Upper lobe of left lung (tissue), 6 donors: ENCODE measurements at regions not wholly inside any gene's neighbourhood (a gene's known extent, or its start where the extent isn't known, plus 50 kb on each side); places are given as distances from the start of the nearest gene placed in this dataset.

ENCODE experiments used
- ATAC-seq, 2 donors: fragments of 200-7000 bp; cut with Tn5 transposase; one replicate each; pipeline ENCODE4 v1.9.1; 2022; ENCODE audit warnings: mild to moderate bottlenecking in 2 of 2, moderate library complexity in 2 of 2; ENCODE audit not compliant: low FRiP score in 2 of 2
- DNase-seq, 2 donors: peaks; one replicate each; pipeline ENCODE4 v3.0.0-alpha.2; 2019 to 2020
- H3K27ac ChIP-seq, 4 donors: fragments of 200-600 bp; sonication (generic); one replicate each; pipeline ENCODE4 v1.5.1; 2016 to 2019
- H3K27me3 ChIP-seq, 4 donors: fragments of 200-600 bp; sonication (generic); one replicate each; pipeline ENCODE4 v1.5.1; 2017 to 2019
- H3K36me3 ChIP-seq, 4 donors: fragments of 200-600 bp; sonication (generic); one replicate each; pipeline ENCODE4 v1.5.1; 2016 to 2019
- H3K4me1 ChIP-seq, 4 donors: fragments of 200-600 bp; sonication (generic); one replicate each; pipeline ENCODE4 v1.5.1; 2018 to 2019
- H3K4me3 ChIP-seq, 4 donors: fragments of 200-600 bp; sonication (generic); one replicate each; pipeline ENCODE4 v1.5.1; 2017 to 2019; ENCODE audit warnings: mild to moderate bottlenecking in 2 of 4, moderate library complexity in 1 of 4
- H3K9me3 ChIP-seq, 4 donors: fragments of 200-600 bp; sonication (generic); one replicate each; pipeline ENCODE4 v1.5.1; 2018 to 2019
- EP300 ChIP-seq, 4 donors: sonication (generic); formaldehyde crosslinking; IDR thresholded peaks; one replicate each; pipeline ENCODE4 v1.5.1; 2017; ENCODE audit warnings: antibody characterized with exemption in 4 of 4, control low read depth in 2 of 4
- POLR2A ChIP-seq, 4 donors: fragments of 450-650 bp; IDR thresholded peaks; one replicate each; pipeline ENCODE4 v1.5.1; 2016 to 2017; ENCODE audit warnings: antibody characterized with exemption in 4 of 4, mild to moderate bottlenecking in 2 of 4
- POLR2AphosphoS5 ChIP-seq, 2 donors: sonication (generic); formaldehyde crosslinking; IDR thresholded peaks; one replicate each; pipeline ENCODE4 v1.5.1; 2017; ENCODE audit warnings: antibody characterized with exemption in 2 of 2
- WGBS, 2 donors: methylation state at CpG; one replicate each; pipeline ENCODE4 v1.1.5; 2017 to 2018; 5-methylcytosine and 5-hydroxymethylcytosine counted together
- TF ChIP-seq, protein P1 (sequence below), 6 experiments: fragments of 450-650 bp in 4 of 6; fragments of 200-600 bp in 2 of 6; sonication (generic) in 2 of 6; IDR thresholded peaks; one replicate each; pipeline ENCODE4 v1.5.1; 2016 to 2019; ENCODE audit warnings: antibody characterized with exemption in 6 of 6
- donor health status: DM: no; HTN: no; CAD: no; lungs with moderate emphysema.
- donor health status: DM: no; HTN: yes; CAD: no; lungs with severe emphysema.

DNA sequence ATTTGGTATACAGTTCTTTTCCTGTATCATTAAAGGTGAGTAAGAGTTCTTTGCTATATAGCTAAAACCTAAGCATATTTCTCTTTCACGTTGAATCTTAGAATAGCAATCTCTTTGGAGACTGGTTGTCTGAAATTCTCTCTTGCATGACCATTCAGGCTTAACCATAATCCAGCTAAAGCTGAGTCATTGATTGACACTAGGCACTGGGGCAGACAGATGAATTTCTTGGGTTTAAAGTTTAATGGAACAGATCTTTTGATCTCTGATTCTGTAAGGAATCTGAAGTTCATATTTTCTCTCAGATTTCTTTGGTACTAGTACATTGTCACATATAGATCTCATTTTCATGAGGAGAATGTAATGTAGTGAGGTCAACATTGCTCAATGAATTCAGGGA is 397.3 kb upstream of the MIR17HG start:
- Histone ChIP-seq H3K27me3 (no peaks in the 10 kb centered on the region), H3K4me1 (no peaks in the 10 kb centered on the region), H3K27ac (no peak overlapping the region), H3K36me3 (no peaks in the 10 kb centered on the region), H3K4me3 (no peak overlapping the region), H3K9me3 (no peaks in the 10 kb centered on the region)
- TF ChIP-seq POLR2A (IDR thresholded peaks at IDR 0.05) (no peak), EP300 (IDR thresholded peaks at IDR 0.05) (no peak), POLR2AphosphoS5 (IDR thresholded peaks at IDR 0.05) (no peak)
- TF ChIP-seq, protein P1, sequence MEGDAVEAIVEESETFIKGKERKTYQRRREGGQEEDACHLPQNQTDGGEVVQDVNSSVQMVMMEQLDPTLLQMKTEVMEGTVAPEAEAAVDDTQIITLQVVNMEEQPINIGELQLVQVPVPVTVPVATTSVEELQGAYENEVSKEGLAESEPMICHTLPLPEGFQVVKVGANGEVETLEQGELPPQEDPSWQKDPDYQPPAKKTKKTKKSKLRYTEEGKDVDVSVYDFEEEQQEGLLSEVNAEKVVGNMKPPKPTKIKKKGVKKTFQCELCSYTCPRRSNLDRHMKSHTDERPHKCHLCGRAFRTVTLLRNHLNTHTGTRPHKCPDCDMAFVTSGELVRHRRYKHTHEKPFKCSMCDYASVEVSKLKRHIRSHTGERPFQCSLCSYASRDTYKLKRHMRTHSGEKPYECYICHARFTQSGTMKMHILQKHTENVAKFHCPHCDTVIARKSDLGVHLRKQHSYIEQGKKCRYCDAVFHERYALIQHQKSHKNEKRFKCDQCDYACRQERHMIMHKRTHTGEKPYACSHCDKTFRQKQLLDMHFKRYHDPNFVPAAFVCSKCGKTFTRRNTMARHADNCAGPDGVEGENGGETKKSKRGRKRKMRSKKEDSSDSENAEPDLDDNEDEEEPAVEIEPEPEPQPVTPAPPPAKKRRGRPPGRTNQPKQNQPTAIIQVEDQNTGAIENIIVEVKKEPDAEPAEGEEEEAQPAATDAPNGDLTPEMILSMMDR (IDR thresholded peaks at IDR 0.05), result no peak
- WGBS, 2 donors, result 78 to 83% methylated on average over 1 of the region's 1 CpG
- no peak for DNase-seq
- no peak for ATAC-seq

DNA sequence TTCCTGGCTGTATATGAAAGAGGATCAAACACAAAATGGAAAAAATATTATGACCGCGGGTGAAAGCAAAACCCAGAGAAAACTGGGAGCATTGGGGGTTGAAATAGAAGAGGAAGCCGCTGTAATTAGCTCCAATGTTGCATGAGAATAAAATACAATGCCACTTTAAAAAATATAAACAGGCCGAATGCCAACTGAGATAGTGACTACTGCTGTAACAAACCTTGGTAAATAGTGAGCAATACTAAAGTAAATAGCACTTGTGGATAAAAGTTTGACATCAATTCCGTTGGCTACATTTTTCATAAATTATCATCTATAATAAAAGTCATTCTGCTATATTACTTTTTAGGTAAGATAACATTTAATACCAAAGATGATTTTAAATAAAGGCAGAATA is 395.8 kb upstream of the MIR17HG start:
- WGBS, 2 donors, result 82 to 84% methylated on average over 5 of the region's 5 CpGs

DNA sequence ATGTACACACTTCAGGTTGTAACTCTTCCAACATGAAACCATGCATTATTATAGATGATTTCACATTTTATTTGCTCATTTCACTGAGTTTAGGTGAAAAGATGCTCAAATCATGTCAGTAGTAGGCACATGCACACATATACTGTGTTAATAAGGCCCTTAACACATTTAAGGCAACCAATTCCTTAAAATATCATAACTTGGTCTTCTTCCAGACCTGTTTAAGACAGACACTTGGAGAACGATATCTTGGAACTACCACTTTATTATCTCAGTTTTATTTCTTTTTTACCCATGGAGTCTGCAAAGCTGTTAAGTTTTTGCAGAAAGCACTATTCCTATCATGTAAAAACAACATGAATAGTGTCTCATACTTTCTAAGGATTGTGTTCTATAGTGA is 395.2 kb upstream of the MIR17HG start:
- TF ChIP-seq POLR2AphosphoS5 (IDR thresholded peaks at IDR 0.05), result no peak
- TF ChIP-seq, protein P1 (IDR thresholded peaks at IDR 0.05), result no peak
- TF ChIP-seq POLR2A (IDR thresholded peaks at IDR 0.05), result no peak
- no peak for TF ChIP-seq EP300 (IDR thresholded peaks at IDR 0.05)
- no peak for DNase-seq
- no peaks in the 10 kb centered on the region for H3K4me1 ChIP-seq
- ATAC-seq, result no peak
- H3K9me3 ChIP-seq, result no peaks in the 10 kb centered on the region
- no peak overlapping the region for H3K4me3 ChIP-seq
- WGBS, 2 donors, result 88 to 91% methylated on average over 1 of the region's 1 CpG
- H3K27me3 ChIP-seq, result no peaks in the 10 kb centered on the region
- H3K27ac ChIP-seq, result no peak overlapping the region
- H3K36me3 ChIP-seq, result no peaks in the 10 kb centered on the region

More for the DNA sequence above, 395.8 kb upstream of the MIR17HG start:
- Histone ChIP-seq H3K27ac (no peak overlapping the region), H3K27me3 (no peaks in the 10 kb centered on the region), H3K4me3 (no peak overlapping the region), H3K9me3 (no peaks in the 10 kb centered on the region), H3K36me3 (no peaks in the 10 kb centered on the region), H3K4me1 (no peaks in the 10 kb centered on the region)
- TF ChIP-seq EP300 (IDR thresholded peaks at IDR 0.05), result no peak
- no peak for TF ChIP-seq POLR2A (IDR thresholded peaks at IDR 0.05)
- no peak for TF ChIP-seq POLR2AphosphoS5 (IDR thresholded peaks at IDR 0.05)
- TF ChIP-seq, protein P1 (IDR thresholded peaks at IDR 0.05), result no peak
- no peak for DNase-seq
- no peak for ATAC-seq

DNA sequence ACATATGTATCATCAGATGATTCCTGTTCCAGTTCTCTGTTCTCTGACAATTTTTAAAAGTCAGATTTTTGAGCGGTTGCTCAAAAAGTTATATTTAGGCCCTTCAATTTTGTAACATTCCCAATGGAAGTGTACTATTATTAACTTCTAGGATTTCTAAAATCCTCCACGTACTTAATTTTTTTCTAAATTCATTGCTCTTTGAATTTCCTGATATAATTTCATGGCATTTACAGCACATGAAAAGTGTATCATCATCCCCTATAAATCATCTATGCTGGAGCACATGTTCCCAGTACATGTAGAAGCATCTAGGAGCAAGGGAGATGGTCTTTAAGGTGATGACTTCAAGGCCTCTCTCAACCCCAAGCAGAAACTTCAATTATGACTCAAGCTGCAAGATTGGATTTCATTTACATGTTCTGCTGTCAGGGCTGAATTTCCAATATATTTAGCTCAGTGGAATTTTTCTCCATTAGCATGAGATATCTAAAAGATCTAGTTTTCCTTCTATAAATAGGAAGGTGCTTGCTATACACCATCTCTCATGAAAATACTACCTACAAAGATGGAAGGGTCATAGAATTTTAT is 392.8 kb upstream of the MIR17HG start:
- Histone ChIP-seq H3K4me1 (no peaks in the 10 kb centered on the region), H3K4me3 (no peak overlapping the region), H3K9me3 (no peaks in the 10 kb centered on the region), H3K36me3 (no peaks in the 10 kb centered on the region), H3K27me3 (no peaks in the 10 kb centered on the region), H3K27ac (no peak overlapping the region)
- ATAC-seq, result no peak
- WGBS, 2 donors, result 88 to 93% methylated on average over 2 of the region's 2 CpGs
- DNase-seq, result no peak
- no peak for TF ChIP-seq EP300 (IDR thresholded peaks at IDR 0.05)
- TF ChIP-seq POLR2A (IDR thresholded peaks at IDR 0.05), result no peak
- no peak for TF ChIP-seq POLR2AphosphoS5 (IDR thresholded peaks at IDR 0.05)
- TF ChIP-seq, protein P1 (IDR thresholded peaks at IDR 0.05), result no peak

DNA sequence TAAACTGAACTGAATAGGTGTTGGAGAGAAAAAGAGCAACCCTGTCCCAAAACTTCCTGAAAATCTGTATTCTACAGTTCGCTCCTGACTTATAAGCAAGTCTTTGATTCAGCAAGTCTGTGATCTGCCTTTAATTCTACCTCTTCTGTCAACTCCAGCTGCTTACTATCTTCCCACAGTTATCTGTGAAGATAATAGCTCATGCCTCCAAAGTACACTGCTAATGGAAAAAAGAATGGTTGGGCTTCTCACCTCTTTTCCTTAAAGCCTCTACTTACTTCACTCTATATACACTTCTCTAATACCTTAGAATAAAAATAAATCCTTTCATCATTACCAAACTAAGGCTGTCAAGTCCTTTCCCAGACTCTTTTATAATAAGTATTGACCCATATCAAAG is 391.5 kb upstream of the MIR17HG start:
- no peak for ATAC-seq
- Histone ChIP-seq H3K27me3 (no peaks in the 10 kb centered on the region), H3K9me3 (no peaks in the 10 kb centered on the region), H3K27ac (no peak overlapping the region), H3K36me3 (no peaks in the 10 kb centered on the region), H3K4me1 (no peaks in the 10 kb centered on the region), H3K4me3 (no peak overlapping the region)
- DNase-seq, result no peak
- WGBS, 2 donors, result 72 to 73% methylated on average over 1 of the region's 1 CpG
- TF ChIP-seq POLR2A (IDR thresholded peaks at IDR 0.05) (no peak), POLR2AphosphoS5 (IDR thresholded peaks at IDR 0.05) (no peak), EP300 (IDR thresholded peaks at IDR 0.05) (no peak)
- TF ChIP-seq, protein P1 (IDR thresholded peaks at IDR 0.05), result no peak
